DMS153 (cell line): ENCODE measurements at regions not wholly inside any gene's neighbourhood (a gene's known extent, or its start where the extent isn't known, plus 50 kb on each side); places are given as distances from the start of the nearest gene placed in this dataset.

ENCODE experiments used
- DNase-seq: peaks from one replicate; lab custom pipeline; 2025; lab: John Stamatoyannopoulos, UW

- DNase-seq, result peak; percentile 48
Observed at GRCh38 chr20:56957737-56958553, 308.5 kb downstream of the BMP7 start.

DNA sequence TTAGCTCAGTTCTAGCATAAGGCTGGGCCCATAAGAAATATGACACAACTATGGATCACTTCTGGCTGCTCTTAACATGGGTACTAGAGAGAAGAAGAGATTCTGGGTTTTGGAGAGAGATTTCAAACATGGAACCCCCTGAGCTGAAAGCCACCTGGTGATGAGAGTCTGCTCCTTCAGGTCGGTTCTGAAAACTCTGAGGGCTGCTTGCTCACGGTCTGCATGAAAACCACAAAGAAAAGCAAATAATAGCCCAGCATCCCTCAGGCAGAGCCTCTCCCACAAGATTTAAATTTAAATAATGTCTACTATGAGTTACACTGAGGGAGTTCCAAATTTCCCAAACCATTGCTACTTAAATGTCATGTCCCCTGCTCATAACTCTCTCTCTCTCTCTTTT lies 301.5 kb downstream of the BMP7 start:
- no peak for DNase-seq

DNA sequence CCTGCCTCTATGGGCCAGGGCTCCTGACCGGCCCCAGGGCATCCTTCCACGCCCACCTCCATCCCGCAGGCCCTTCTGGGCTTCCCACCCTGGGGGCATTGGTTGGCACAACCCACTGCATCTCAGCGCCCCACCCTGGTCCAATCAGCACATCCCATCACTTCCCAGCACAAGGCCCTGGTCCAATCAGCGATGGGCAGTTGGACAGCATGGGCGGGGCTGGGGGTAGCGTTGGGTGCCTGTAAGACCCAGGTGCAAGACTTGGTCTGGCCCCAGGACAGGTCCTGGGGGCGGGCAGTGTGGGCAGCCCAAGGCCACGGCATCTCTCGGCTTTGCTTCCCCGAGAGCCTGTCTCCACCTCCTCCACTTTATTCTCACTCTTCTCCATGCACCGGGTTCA lies 298.5 kb downstream of the BMP7 start:
- DNase-seq, result no peak

GRCh38 chr20:56968376-56969048 lies 297.9 kb downstream of the BMP7 start:
- no peak for DNase-seq

GRCh38 chr20:56974499-56975250 lies 291.8 kb downstream of the BMP7 start:
- DNase-seq, result no peak

GRCh38 chr20:56975838-56976237 lies 290.6 kb downstream of the BMP7 start:
- DNase-seq, result no peak

GRCh38 chr20:56976336-56976735 lies 290.1 kb downstream of the BMP7 start:
- DNase-seq, result no peak

DNA sequence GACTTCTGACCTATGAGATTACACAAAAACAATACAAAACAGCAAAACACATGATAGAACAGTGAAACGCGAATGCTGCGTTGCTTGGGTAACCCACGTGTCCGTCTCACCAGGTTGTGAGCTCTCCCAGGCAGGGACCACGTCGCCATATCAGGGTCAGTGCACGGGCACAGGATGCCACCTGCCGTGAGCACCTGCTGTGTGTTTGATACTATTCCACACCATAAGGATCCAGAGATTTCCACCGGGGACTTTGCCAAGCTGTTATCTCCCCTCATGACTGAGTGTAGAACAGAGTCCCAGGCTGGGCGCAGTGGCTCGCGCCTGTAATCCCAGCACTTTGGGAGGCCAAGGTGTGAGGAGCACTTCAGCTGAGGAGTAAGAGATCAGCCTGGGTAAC lies 288.0 kb downstream of the BMP7 start:
- DNase-seq, result no peak

DNA sequence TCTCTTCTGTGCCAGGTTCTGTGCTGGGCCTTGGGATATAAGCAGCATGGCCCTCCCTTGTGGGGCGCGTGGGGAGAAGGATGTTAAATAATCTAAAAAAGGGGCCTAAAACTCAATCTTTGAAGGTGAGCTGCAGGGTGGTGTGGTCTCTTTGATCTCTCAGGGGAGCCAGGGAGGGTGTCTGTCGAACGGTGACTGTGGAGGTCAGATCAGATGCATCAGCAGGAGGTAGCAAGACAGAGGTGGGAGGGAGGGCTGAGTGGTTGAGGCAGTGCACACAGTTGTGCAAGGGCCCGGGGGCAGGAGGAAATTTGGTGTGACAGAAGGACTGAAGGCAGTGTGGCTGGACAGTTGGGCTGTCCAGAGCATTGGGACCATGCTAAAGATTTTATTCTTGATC lies 287.3 kb downstream of the BMP7 start:
- no peak for DNase-seq

DNA sequence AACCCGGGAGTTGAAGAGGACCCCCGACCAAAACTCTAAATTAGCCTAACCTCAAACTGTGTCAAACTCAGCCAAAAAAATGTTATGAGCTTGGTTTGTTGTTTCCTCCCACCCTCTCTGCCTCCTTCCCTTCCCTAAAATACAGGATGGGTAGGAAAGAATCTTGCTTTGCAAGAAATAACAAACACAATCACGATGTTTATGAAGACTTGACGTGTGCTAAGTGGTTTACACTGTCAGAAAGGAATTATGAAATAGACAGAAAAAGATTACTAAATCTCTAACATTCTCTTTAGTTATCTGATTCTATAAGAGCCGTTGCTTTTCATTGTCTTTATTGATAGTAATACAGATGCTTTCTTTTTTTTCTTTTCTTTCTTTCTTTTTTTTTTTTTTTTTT lies 285.1 kb downstream of the BMP7 start:
- DNase-seq, result no peak

DNA sequence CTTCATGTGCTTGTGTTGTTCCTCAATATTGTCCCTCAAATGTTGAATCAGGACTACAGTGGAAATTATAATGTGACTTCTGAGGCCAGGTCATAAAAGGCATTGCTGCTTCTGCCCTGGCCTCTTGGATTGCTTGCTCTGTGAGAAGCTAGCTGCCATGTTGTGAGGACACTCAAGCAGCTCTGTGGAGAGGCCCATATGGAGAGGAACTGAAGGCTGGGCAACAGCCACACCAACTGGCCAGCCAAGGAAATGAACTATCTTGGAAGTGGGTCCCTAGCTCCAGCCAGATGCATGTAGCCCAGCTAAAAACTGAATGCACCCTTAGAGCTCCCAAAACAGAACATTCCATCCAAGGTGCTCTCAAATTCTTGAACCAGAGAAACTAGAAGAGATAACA lies 282.6 kb downstream of the BMP7 start:
- no peak for DNase-seq

- no peak for DNase-seq
Observed at GRCh38 chr20:56985066-56985685, 281.3 kb downstream of the BMP7 start.

DNA sequence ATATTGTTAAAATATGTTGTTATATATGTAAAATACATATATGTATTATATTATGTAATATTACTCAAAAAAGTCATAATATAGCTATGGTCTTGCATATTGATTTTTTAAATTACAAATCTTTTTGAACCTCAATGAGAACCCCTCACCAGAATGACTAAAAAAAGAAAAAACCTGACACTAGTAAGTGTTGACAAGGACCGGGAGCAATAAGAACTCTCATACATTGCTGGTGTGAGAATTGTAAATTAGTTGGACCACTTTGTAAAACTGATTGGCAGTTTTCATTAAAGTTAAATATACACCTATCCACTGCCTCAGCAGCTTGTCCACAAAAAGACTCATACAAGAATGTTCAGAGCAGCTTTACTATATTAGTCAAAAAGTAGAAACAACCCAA lies 280.0 kb downstream of the BMP7 start:
- no peak for DNase-seq

DNA sequence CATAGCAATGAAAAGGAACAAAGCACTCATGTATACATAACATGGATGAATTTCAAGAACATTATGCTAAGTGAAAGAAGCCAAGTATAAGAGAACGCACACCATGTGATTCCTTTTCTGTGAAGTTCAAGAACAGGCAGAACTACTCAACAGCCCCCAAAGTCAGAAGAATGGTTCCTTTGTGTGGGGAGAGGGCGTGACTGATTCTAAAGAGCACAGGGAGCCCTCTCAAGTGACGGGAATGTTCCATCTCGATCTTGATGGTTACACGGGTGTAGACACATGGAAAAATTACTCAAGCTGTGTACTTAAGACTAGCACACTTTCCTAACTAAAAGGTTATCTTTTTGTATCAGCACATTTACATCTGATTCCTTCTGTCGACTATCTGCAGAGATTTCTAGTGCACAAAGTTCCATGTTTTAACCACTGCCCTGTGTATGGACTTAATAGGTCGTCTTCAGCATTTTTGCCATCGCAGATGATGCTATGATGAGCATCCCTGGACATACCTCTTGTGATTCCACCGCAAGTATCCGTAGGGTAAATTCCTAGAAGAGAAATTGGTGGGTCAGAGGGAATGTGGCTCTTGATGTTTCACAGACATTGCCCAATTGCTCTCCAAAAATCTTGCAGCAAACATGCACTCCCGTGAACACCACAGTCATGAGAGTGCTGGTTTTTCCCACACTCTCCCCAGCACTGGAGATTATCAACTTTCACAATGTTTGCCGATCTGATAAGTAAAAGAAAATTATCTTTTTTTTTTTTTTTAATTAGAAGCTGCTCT lies 279.3 kb downstream of the BMP7 start:
- no peak for DNase-seq

GRCh38 chr20:56987986-56988385 lies 278.5 kb downstream of the BMP7 start:
- DNase-seq, result no peak

DNA sequence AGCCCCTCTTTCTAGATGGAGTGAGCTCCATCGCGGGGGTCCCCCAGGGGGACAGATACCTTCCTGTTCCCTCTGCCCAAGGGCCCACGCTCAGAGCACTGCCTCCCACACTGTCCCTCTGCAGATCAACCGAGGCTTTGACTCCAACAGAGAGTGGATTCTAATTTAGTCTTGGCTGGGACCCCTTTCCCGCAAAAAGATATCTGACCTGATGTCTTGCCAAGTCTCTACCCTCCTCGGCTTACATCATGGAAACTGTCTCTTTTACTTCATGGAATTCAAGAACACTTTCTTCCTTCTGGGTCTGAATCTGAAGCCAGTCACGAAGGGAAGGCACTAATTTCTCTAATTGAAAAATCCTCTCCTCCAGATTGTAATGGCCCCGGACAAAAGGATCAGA lies 278.0 kb downstream of the BMP7 start:
- DNase-seq, result no peak

- no peak for DNase-seq
Observed at GRCh38 chr20:56989516-56989915, 276.9 kb downstream of the BMP7 start.

DNA sequence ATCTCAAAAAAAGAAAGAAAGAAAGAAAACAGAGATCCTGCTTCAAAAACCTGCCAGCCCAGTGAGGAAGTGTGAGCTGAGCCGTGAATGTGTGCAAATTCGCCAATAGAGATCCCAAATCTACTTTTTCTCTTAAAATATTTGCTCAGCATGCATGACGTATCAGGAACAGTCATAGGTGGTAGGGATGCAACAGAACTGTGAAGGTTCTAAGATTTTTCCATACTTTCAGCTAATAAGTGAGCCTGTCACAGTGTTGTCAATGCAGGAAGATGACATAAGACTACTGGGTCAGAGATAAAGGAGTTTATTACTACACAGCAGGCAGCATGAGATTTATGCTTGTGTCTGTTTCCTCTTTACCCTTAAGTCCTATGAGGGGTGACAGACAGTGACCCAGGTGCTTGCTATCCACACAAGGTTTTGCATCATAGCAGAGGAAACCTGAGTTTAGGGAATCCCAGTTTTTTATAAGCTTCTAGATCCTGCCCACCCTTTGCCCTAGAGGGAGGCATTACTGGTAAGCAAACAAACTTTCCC lies 273.4 kb downstream of the BMP7 start:
- no peak for DNase-seq

DNA sequence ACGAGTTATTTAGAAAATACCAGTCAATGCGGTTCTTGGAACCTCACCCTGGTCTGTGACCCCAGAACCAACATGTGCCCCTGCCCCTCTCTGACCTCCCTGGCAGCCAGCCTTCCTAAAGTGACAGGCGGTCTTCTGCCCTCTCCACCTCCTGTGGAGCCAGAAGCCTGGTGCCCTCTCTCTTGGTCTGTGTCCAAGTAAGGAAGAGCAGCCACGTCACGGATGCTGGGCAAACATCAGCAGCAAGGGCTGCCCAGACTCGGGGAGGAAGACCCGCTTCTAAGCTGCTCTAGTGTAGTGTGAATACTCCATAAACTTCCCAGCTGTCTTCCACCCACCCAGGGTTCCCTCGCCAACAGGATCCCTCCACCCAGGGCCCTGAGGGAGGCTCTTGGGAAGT lies 272.4 kb downstream of the BMP7 start:
- DNase-seq, result no peak

GRCh38 chr20:56995149-56995548 lies 271.3 kb downstream of the BMP7 start:
- no peak for DNase-seq

DNA sequence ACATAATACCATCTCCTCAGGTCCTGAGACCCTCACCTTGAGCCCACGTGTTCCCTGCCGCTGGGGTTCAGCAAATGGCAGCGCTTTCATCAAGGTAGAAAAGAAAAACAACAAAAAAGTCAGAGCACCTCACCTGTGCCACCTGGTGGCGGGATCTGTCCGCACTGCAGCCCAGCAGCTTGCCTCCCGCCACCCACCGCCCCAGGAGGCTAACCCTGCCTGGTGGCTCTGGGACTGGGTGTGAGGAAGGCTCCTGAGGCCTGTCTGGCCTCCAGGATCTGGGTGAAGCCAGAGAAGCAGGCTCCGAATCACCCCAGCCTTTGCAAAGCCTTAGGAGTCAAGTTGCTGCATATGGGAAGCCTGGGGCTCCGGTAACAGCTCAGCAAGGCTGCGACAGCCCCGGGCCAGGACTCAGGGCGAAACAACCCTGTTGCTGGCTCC lies 270.8 kb downstream of the BMP7 start:
- DNase-seq, result no peak
